Fibroblast of mammary gland (primary cell): ENCODE measurements at regions not wholly inside any gene's neighbourhood (a gene's known extent, or its start where the extent isn't known, plus 50 kb on each side); places are given as distances from the start of the nearest gene placed in this dataset.

ENCODE experiments used
- DNase-seq: peaks from one replicate; pipeline ENCODE4 v3.0.0-alpha.2; 2010; ENCODE audit warnings: low read depth
- H3K4me3 ChIP-seq: 2 replicates; pipeline ENCODE4 v1.5.1; 2011; ENCODE audit warnings: low read depth, mild to moderate bottlenecking, low read length, moderate library complexity; ENCODE audit not compliant: control insufficient read depth
- CTCF ChIP-seq: conservative IDR thresholded peaks from 2 replicates; pipeline ENCODE4 v1.5.1; 2011; ENCODE audit warnings: low read depth, low read length, inconsistent platforms; ENCODE audit not compliant: control insufficient read depth, insufficient read depth

- no peak for TF ChIP-seq CTCF
- DNase-seq = peak; percentile 42
- no peak overlapping the region for H3K4me3 ChIP-seq
Observed at GRCh38 chr7:42689626-42690025, 222.2 kb downstream of the C7orf25 start.

GRCh38 chr7:42688056-42688371, 223.9 kb downstream of the C7orf25 start:
- H3K4me3 ChIP-seq = no peak overlapping the region
- DNase-seq = no peak
- TF ChIP-seq CTCF = no peak

- no peak for TF ChIP-seq CTCF
- no peak for DNase-seq
- H3K4me3 ChIP-seq = no peak overlapping the region
Observed at GRCh38 chr7:42687211-42688055, 224.4 kb downstream of the C7orf25 start.

- no peak overlapping the region for H3K4me3 ChIP-seq
- TF ChIP-seq CTCF = no peak
- no peak for DNase-seq
Observed at GRCh38 chr7:42686594-42687156, 225.2 kb downstream of the C7orf25 start.

GRCh38 chr7:42685911-42686310, 226.0 kb downstream of the C7orf25 start:
- no peak for DNase-seq
- no peak overlapping the region for H3K4me3 ChIP-seq
- no peak for TF ChIP-seq CTCF

GRCh38 chr7:42677751-42678699, 233.8 kb downstream of the C7orf25 start:
- TF ChIP-seq CTCF = no peak
- no peak overlapping the region for H3K4me3 ChIP-seq
- DNase-seq = peak; percentile 99
